ENCODE measurements at regions not wholly inside any gene's neighbourhood (a gene's known extent, or its start where the extent isn't known, plus 50 kb on each side); places are given as distances from the start of the nearest gene placed in this dataset.

DNA sequence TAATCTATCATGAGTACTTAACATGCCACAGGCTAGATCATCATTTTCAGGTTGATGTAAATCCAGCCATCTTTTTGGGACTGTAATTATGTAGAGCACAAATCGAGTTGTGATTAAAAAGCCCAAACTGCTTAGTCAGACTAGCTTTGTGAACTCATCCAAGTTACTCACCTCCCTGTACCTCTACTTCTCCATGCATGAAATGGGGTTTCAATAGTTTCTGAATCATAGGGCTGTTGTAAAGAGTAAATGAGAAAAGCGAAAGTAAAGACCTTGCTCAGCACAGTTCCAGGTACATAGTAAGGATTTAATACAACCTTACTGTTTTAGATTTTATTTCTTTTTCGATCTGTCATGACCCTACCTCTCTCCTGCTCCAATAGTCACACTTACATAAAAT lies 85.6 kb upstream of the GAP43 start:
- DNase-seq, result no peak

DNA sequence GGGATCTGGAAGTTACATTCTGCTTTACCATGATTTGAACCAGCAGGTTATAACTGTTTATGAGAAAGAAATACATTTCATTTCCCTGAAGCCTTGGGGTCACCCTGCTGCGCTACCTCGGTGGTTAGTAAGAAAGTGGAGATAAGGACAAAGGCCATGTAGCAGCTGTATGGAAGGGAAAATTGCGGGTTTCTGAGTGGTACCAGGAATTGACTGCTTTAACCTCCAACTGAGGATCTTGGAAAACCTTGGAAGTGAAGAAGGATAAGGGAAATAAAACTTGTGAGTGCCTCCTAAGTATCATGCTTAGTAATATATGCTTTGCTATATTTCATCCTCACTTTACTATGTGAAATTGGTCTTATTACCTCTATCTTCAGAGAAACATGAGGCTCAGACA lies 76.1 kb upstream of the GAP43 start:
- DNase-seq, result no peak

- no peak for DNase-seq
Measured at GRCh38 chr3:115548611-115549010, 74.7 kb upstream of the GAP43 start.

GRCh38 chr3:115549071-115549470 lies 74.2 kb upstream of the GAP43 start:
- DNase-seq, result no peak

GRCh38 chr3:115550285-115550761 lies 73.0 kb upstream of the GAP43 start:
- DNase-seq, result peak; percentile 84

DNA sequence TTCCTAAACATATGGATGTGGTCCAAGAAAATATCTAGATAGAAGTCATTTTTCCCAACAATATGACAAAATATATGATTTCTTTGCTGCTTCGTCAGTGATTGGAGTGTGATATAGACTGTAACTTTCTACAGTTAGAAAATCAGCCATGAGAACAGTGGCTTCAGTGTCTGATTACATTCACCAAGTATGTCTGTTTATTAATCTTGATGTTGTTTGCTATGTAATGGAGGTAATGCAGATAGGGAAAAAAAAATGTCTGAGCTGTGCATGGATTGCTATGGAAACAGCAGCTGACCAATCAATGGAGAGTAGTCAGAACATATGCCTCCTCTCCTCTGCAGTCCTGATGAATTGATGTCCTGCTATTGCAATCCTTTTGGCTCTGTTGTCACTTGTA lies 72.3 kb upstream of the GAP43 start:
- DNase-seq, result no peak

GRCh38 chr3:115552007-115552406 lies 71.3 kb upstream of the GAP43 start:
- no peak for DNase-seq

DNA sequence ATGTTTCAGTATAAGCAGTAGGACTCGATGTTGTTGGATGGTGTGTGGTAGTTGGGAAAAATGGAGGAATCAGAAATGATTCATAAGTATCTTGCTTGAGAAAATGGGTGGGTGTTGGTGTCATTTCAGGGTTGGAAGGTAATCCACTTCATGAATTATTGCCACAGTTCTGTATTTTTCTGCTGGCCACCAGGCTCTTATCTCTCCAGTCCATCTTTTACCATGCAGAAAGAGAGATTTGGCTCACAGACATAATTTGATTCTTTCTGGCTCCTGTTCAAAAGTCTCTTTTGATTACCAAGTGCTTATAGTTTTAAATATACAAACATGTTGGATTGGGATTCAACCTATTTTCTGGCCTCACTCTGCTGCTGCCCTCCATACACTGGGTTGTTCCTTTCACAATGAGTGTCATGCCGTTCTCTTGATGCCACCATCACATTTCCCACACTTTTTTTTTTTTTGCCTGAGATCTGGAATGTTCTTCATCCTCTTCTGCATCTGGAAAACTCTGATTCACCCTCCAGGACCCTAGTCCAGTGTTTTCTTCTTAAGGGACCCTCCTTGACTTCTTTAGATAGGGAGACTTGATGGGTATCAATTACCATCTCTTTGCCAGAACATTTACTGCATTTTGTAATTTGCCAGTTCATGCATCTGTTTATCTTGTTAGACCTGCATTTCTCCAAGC lies 69.4 kb upstream of the GAP43 start:
- DNase-seq, result no peak

- DNase-seq, result no peak
Measured at GRCh38 chr3:115554487-115554807, 68.9 kb upstream of the GAP43 start.

DNA sequence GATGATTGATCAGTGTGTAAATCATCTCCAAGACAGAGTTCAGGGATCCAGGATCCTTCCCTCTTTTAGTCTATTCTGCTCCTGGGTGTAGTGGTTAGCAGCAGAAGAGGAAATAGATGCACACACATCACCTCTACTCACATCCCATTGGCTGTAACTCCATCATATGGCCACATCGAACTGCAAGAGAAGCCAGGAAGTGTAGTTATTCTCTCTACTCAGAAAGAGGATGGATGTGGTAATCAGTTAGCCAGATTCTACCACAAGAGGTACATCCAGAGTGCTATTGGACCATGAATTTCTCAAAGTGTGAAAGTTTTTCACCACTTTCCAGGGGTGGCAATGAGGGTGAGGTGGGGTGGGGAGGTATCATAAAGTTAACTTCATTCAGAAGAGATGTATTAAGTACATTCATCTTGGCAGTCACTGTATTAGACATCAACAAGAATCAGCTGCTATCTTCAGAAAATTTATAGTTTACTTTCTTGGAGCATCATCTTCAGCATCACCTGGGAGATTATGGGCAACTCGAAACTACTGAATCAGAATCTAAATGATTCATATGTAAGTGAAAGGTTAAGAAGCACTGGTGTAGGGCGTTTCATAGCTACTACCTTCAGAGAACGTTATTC lies 60.6 kb upstream of the GAP43 start:
- no peak for DNase-seq

DNA sequence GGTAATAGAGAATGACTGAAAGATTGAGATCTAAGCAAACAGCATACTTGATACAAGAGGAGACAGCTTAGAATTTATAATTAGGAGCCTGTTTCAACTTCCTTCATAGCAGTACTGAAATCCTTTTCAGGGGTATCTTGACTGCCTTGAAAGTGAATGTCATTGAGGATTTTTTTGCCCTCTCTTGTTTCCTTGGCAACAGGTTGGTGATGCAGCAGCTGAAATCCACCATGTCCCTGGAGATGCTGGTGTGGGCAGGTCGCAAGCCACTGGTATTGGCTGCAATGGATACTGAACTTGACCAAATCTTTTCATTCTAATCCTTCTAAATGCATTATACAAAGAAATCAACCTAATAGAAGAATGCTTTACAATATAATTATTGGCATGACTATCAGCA lies 59.3 kb upstream of the GAP43 start:
- DNase-seq, result no peak

GRCh38 chr3:115571413-115571812 lies 51.9 kb upstream of the GAP43 start:
- no peak for DNase-seq
